Memory B cell (primary cell): ENCODE measurements at regions not wholly inside any gene's neighbourhood (a gene's known extent, or its start where the extent isn't known, plus 50 kb on each side); places are given as distances from the start of the nearest gene placed in this dataset.

Experiments used
- ATAC-seq: fragments of 150-1000 bp; cut with Tn5 transposase; 2 replicates; pipeline ENCODE4 v1.10.0; 2021; ENCODE audit warnings: low read depth, mild to moderate bottlenecking, moderate library complexity
- DNase-seq, 2 donors: peaks; one replicate each; pipeline ENCODE4 v3.0.0; 2022; ENCODE audit warnings: low spot score in 2 of 2
- H3K27ac Mint-ChIP-seq: one replicate; pipeline ENCODE4 v1.8.0; 2022; ENCODE audit warnings: mild to moderate bottlenecking, moderate library complexity, mixed read lengths
- H3K27me3 Mint-ChIP-seq: one replicate; pipeline ENCODE4 v1.8.0; 2022; ENCODE audit warnings: mixed read lengths
- H3K36me3 Mint-ChIP-seq: one replicate; pipeline ENCODE4 v1.8.0; 2022; ENCODE audit warnings: mild to moderate bottlenecking, mixed read lengths
- H3K4me1 Mint-ChIP-seq: one replicate; pipeline ENCODE4 v1.8.0; 2022; ENCODE audit warnings: mixed read lengths
- H3K4me3 Mint-ChIP-seq: one replicate; pipeline ENCODE4 v1.8.0; 2022; ENCODE audit warnings: mild to moderate bottlenecking, moderate library complexity, mixed read lengths
- H3K9me3 Mint-ChIP-seq: one replicate; pipeline ENCODE4 v1.8.0; 2022; ENCODE audit warnings: mixed read lengths

DNA sequence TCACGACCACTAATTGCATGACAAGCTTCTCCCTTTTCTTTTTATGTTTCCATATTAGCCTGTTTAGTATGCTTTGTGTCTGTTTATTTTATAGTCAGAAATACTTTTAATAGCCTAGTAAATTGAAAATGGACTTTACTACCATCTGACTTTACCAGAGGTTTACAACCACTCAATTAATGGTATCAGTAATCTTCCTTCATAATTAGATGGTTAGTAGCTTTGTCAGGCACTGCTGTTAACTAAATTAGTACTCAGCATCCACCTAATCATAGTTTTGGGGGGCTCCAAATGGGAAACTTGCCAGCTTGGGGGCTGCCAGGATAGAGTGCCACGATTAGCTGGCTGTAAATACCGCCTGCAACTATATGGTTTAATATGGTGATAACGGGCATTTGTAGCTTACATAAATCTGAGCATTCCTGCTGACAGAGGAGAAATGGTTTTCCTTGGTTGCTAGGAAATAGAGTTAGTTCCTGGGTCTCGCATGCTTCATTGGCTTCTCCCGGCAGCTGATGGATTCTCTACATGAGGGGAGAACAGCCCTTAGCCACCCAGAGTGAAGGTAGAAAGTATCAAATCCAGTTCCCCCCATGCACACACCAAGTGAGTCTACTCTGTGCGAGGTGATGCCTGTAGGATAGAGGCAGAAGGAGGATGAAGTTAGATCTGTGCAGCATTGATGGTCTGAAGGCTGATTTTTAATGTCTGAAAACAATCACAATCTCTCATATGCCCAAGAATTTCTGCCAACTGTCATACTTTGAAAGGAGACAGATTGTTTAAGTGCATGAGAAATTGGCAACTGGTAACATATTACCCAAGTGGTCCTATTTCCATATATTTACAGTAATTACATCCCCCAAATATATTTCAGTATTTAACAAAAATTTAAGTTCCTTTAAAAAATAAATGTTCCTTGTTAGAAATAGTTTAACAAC is 326.6 kb upstream of the PROK2 start:
- DNase-seq = no peak
- no peak for ATAC-seq
- Mint-ChIP-seq H3K4me3 (no peak overlapping the region), H3K27me3 (peaks cover 4% of the 10 kb centered on the region), H3K27ac (no peak overlapping the region), H3K36me3 (no peaks in the 10 kb centered on the region), H3K9me3 (no peaks in the 10 kb centered on the region), H3K4me1 (no peaks in the 10 kb centered on the region)

DNA sequence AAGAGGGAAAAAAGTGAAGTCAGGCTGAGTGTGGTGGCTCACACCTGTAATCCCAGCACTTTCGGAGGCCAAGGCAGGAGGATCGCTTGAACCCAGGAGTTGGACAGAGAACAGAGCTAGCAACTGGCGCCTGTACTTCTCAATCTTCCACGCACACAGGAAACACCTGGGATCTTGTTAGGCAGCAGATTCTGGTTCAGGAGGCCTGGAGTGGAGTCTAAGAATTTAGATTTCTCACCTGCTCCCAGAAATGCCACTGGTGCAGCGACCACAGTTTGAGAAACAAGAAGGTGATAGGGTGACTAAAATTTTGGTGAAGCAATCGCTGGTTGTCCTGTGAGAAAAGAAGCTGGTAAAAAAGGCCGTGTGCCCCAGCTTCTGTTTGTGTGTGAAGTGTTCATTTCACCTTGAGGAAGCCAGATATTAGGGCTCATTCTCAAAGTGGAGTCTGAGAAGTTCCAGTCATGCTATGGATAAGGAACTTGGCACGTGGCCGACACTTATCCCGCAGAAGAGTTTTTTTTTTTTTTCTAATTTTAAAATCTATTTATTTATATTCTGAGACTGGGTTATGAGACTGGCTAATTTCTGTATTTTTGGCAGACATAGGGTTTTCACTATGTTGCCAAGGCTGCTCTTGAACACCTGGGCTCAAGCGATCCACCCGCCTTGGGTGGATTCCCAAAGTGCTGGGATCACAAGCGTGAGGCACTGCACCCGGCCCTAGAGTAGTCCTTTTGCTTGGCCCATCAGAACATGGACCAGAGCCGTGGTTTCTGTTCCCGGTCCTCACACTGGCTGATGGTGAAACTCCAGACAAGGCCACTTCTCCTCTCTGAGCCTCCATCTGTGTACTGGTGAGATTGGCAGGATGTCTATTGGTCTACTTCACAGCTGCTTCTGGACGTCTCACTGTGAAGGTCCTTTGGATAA is 324.6 kb upstream of the PROK2 start:
- no peaks in the 10 kb centered on the region for H3K4me1 Mint-ChIP-seq
- H3K4me3 Mint-ChIP-seq = no peak overlapping the region

DNA sequence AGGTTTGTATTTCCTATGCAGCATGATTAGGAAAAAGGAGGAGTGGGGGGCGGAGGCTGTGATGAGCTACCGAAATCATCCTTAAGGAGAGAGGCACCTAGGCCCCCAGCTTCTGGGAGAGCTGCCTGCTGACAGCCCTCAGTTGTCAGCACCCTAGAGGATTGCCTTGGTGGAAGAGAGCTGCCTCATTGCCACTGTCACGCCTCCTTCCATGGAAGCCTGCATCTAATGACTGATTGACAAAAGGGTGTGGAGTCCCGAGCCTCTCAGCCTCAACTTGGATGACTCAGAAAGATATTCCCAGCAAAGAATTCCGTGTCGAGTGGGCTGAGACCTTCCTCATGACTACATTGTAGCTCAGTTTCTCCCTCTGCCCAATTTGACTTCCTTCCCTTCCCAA is 320.4 kb upstream of the PROK2 start:
- Mint-ChIP-seq H3K4me1 (peaks cover 24% of the 10 kb centered on the region), H3K27me3 (peaks cover 10% of the 10 kb centered on the region), H3K4me3 (no peak overlapping the region), H3K9me3 (no peaks in the 10 kb centered on the region), H3K36me3 (no peaks in the 10 kb centered on the region), H3K27ac (no peak overlapping the region)
- no peak for ATAC-seq
- DNase-seq = no peak

More for the DNA sequence above, 324.6 kb upstream of the PROK2 start:
- ATAC-seq = no peak
- Mint-ChIP-seq H3K27me3 (peaks cover 10% of the 10 kb centered on the region), H3K27ac (no peak overlapping the region), H3K9me3 (no peaks in the 10 kb centered on the region), H3K36me3 (no peaks in the 10 kb centered on the region)
- no peak for DNase-seq

DNA sequence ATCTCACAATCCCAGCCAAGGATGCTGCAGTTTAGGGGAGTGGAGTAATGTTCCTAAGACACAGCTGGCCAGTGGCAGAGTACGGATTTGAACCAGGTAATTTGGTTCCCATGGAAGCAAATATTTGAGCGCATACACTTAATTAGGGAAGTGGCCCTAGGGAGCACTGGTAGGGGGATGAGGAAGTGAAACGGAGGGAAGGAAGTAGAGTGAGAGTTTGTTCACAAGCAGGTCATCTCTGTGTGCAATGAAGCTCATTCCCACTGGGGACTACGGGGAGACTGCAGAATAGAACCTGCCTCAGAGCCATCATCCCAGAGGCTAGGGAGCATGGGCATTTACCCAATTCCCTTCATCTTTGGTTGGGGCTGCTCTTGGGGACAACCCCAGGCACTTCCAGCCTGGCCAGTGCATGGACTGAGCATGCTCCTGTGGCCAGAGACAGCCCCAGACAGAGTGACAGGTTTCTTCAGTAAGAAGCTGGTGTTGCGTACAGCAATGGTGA is 317.2 kb upstream of the PROK2 start:
- ATAC-seq = peak; percentile 68
- no peaks in the 10 kb centered on the region for H3K9me3 Mint-ChIP-seq
- H3K4me1 Mint-ChIP-seq = peaks cover 42% of the 10 kb centered on the region
- DNase-seq = peak; percentile 61 to 72
- no peaks in the 10 kb centered on the region for H3K36me3 Mint-ChIP-seq
- peaks cover 6% of the 10 kb centered on the region for H3K27me3 Mint-ChIP-seq
- peak overlapping the region; percentile 41 for H3K4me3 Mint-ChIP-seq
- H3K27ac Mint-ChIP-seq = peak overlapping the region; percentile 96

DNA sequence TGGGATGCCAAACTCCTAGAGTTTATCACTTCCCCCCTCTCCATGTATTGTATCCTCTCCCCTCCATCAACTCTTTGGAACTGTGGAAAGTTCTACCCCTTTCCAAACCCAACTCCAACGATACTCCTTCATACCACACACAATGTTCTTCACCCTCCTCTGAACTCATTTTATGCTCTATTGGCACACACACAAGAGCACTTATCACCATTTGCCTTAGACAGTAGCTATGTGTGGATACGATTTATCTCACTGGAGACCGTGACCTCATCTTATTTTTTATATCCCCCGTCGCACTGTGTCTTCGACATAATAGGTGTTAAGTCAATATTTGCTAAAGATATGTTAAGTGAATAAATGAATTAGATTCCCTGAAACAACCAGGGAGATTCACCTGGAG is 316.5 kb upstream of the PROK2 start:
- peak overlapping the region; percentile 37 for H3K4me3 Mint-ChIP-seq
- H3K36me3 Mint-ChIP-seq = no peaks in the 10 kb centered on the region
- DNase-seq (no peak), ATAC-seq (no peak)
- H3K4me1 Mint-ChIP-seq = peaks cover 47% of the 10 kb centered on the region
- H3K27me3 Mint-ChIP-seq = peaks cover 8% of the 10 kb centered on the region
- H3K9me3 Mint-ChIP-seq = no peaks in the 10 kb centered on the region
- peak overlapping the region; percentile 96 for H3K27ac Mint-ChIP-seq

DNA sequence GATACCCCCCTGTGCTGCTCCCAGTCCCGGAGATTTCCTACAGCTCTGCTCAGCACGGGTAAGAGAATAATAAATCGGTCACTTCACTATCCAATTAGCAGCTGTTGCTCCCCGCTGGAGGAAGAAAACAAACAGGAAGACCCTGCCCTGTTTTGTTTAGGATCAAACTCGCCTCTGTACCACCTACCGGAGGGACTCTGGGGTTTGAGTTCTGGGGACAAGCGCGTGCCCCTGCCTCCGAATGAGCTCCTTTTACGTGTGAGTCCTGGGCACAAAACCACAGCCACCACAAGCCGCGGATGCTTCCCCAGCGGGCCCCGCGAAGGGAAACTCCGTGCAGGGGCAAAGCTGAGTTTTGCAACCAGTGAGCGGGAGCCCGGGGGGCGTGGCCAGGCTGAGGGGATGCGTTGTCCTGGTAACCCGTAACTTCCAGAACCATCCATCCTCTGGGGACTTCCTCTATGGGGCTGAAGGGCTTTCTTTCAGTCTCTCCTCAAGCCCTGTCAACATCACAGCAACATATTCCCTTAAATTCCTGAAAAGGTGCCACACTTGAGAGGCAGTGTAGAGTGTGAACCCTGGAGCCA is 315.7 kb upstream of the PROK2 start:
- Mint-ChIP-seq H3K36me3 (no peaks in the 10 kb centered on the region), H3K27ac (peak overlapping the region; percentile 96), H3K9me3 (no peaks in the 10 kb centered on the region), H3K4me1 (peaks cover 47% of the 10 kb centered on the region), H3K27me3 (peaks cover 7% of the 10 kb centered on the region), H3K4me3 (peak overlapping the region; percentile 37)
- ATAC-seq (peak; percentile 75), DNase-seq (peak; percentile 80 to 93)

DNA sequence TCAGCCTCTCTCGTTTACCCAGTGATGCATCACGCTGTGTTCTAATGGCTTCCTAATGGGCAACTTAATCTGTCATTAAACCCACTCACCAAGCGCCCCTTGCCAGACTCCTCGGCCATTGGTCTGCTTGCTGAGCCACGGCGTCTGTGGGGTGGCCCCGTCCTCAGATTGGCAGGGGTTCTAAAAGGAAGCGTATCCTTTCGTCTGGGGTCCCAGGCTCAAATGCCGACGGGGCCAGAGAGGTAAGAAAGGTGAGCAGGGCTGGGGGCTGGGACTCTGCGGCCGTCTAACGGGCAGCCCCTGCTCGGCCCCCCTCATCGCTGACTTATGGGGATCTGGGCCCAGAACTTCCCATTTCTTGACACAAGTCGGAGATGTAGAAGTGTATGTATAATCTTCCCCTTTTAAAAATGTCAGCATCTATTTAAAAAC is 315.1 kb upstream of the PROK2 start:
- peaks cover 47% of the 10 kb centered on the region for H3K4me1 Mint-ChIP-seq
- H3K4me3 Mint-ChIP-seq = peak overlapping the region; percentile 37
- ATAC-seq (peak; percentile 28), DNase-seq (peak in 1 of 2 donors; percentile 44)
- H3K27ac Mint-ChIP-seq = peak overlapping the region; percentile 96
- no peaks in the 10 kb centered on the region for H3K36me3 Mint-ChIP-seq
- H3K27me3 Mint-ChIP-seq = peaks cover 3% of the 10 kb centered on the region
- no peaks in the 10 kb centered on the region for H3K9me3 Mint-ChIP-seq

DNA sequence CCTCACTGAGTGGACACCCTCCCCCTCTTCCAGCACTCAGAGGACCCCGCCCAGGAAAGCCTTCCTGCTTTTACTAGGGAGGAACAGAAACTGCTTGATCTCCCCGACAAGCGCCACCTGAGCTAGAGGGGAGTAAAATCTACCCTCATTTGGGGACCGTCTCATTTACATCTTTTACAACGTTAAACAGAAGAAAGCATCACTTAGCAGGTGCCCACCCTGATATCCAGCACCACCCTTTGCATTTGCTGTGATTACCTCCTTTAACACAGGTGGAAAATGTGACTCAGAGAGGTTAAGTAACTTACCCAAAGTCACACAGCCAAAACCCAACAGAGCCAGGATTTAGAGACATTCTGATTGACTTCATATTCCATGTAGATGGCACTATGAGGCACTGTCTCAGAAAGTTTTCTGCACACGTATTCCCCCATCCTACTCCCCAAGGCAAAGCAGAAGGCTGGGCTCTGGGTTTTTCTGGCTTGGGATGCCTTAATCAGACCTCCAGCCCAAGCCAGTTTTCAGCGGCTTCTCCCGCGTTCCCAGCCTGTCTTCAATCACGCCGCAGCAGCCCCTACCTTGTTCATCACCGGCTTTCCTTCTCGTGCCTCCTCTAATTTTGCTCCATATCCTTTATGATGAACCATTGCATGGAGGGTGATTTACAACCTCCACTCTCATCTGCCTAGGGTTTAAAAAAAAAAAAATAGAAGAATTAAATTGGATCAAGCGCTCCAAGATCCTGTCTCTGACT is 314.6 kb upstream of the PROK2 start:
- Mint-ChIP-seq H3K4me1 (peaks cover 50% of the 10 kb centered on the region), H3K27me3 (peaks cover 2% of the 10 kb centered on the region), H3K4me3 (peak overlapping the region; percentile 37), H3K36me3 (no peaks in the 10 kb centered on the region), H3K9me3 (no peaks in the 10 kb centered on the region), H3K27ac (peak overlapping the region; percentile 96)
- ATAC-seq = no peak
- DNase-seq = no peak

DNA sequence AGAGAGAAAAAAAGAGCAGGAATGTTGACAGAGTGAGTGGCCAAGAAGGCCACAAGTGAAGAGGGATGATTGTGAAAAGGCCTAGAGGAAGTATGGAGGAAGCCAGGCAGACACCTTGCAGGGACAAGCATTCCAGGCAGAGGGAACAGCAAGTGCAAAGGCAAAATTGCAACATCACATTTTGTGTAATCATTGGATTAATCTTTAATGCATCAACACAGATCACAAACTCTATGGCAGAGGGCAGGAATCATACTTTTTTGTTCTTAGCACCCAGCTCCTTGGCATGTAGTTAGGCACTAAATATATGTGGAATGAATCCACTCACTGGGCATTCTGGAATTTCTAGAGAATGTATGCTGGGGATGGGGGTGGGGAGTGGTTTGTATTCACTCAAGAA is 312.1 kb upstream of the PROK2 start:
- no peak overlapping the region for H3K27ac Mint-ChIP-seq
- H3K4me3 Mint-ChIP-seq = no peak overlapping the region
- H3K4me1 Mint-ChIP-seq = peaks cover 57% of the 10 kb centered on the region

DNA sequence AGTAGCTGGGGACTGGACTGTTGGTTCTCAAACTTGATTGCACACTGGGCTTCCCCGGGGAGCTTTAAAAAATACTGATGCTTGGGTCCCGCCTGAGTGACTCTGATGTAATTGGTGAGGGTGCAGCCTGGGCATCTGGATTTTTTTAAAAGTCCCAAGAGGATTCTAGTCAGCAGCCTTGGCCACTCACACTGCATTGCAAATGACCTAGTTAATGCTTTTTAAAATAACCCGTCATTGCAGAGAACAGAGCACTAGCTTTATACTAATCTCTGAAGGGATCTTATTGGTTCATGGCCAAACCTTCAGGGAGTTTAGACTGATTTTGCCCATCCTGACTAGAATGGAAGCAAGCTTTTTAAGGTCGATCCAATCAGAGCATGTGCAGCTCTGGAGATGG is 310.6 kb upstream of the PROK2 start:
- Mint-ChIP-seq H3K4me3 (no peak overlapping the region), H3K4me1 (peaks cover 43% of the 10 kb centered on the region), H3K9me3 (no peaks in the 10 kb centered on the region), H3K27ac (no peak overlapping the region), H3K27me3 (peaks cover 5% of the 10 kb centered on the region), H3K36me3 (no peaks in the 10 kb centered on the region)
- ATAC-seq = no peak
- no peak for DNase-seq

More for the DNA sequence above, 312.1 kb upstream of the PROK2 start:
- no peak for ATAC-seq
- Mint-ChIP-seq H3K36me3 (no peaks in the 10 kb centered on the region), H3K27me3 (peaks cover 3% of the 10 kb centered on the region), H3K9me3 (no peaks in the 10 kb centered on the region)
- no peak for DNase-seq

DNA sequence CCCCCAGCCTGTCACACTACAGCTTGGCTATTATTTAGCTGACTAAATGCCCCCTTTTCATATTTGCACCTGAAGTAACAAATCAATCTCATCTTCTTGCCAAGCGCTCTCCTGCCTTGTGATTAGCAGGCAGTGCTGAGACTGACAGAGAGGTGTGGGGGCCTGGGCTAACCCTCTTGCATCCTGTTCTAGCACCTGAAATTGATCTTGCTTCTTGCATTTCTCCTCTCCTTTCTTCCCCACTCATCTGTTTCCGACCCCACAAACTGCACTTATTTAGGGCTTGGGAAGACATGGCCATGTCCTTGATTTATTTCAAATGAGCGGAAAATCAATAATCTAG is 309.0 kb upstream of the PROK2 start:
- no peaks in the 10 kb centered on the region for H3K36me3 Mint-ChIP-seq
- peaks cover 7% of the 10 kb centered on the region for H3K27me3 Mint-ChIP-seq
- H3K9me3 Mint-ChIP-seq = no peaks in the 10 kb centered on the region
- DNase-seq (no peak), ATAC-seq (no peak)
- peak overlapping the region; percentile 22 for H3K27ac Mint-ChIP-seq
- peaks cover 29% of the 10 kb centered on the region for H3K4me1 Mint-ChIP-seq
- H3K4me3 Mint-ChIP-seq = no peak overlapping the region

DNA sequence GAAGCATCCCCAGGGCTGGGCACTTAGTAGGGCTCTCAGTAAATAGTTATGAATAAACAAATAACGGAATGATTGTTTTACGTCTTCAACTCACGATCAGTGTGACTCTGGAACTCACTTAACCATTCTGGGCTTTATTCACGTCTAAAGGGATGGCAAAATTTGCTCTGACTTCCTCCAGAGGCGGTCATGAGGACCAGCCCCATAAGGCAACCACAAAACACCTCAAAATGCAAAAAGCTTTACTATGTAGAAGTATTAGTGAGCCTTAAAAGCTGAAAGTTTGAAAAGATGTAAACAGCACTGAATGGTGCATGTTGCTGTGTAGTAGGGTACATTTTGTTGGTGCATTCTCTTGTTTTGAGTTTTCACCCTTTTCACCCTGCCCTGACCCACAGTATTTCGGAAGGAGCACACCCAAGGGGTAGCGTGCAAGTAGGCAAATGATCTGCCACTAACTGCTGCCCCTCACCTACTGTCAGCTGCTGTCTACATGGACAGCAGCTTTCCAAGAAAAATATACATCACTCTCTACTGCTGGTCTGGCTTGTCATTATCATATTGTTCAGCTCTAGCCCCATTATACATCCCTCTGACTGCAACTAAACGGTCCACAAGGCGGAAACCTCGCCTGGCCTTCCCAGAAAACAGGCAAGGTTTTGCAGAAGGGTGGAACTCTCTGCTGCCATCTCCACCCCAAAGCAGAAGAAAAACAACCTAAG is 308.5 kb upstream of the PROK2 start:
- H3K27ac Mint-ChIP-seq = peak overlapping the region; percentile 22
- no peak for DNase-seq
- peak; percentile 79 for ATAC-seq
- H3K36me3 Mint-ChIP-seq = no peaks in the 10 kb centered on the region
- H3K9me3 Mint-ChIP-seq = no peaks in the 10 kb centered on the region
- H3K4me3 Mint-ChIP-seq = no peak overlapping the region
- H3K4me1 Mint-ChIP-seq = peaks cover 26% of the 10 kb centered on the region
- peaks cover 7% of the 10 kb centered on the region for H3K27me3 Mint-ChIP-seq

DNA sequence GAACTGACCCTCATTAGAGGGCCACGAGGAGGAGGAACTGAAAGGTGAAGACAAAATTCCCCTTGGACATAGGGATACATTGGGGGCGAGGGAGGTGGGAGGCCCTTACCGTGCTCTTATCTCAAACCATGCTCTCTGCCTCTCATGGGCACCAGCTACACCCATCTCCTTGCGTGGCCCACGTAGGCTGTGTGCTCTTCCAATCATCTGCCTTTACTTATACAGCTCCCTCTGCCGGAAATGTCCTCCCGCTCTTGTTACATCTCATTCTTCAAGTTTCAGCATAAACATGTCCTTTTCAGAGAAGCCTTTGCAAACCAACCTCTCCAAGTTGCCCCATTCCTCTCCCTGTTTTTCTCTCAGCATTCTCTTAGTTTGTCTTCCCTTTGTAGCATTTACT is 307.8 kb upstream of the PROK2 start:
- no peaks in the 10 kb centered on the region for H3K9me3 Mint-ChIP-seq
- peaks cover 23% of the 10 kb centered on the region for H3K4me1 Mint-ChIP-seq
- DNase-seq = no peak
- H3K36me3 Mint-ChIP-seq = no peaks in the 10 kb centered on the region
- peak; percentile 58 for ATAC-seq
- peaks cover 7% of the 10 kb centered on the region for H3K27me3 Mint-ChIP-seq
- H3K27ac Mint-ChIP-seq = peak overlapping the region; percentile 3
- H3K4me3 Mint-ChIP-seq = no peak overlapping the region
